Activated CD4-positive, alpha-beta T cell treated with anti-CD3 and anti-CD28 coated beads, Interleukin-2, amount 50 U/mL, for 48 hours (primary cell): ENCODE measurements at regions not wholly inside any gene's neighbourhood (a gene's known extent, or its start where the extent isn't known, plus 50 kb on each side); places are given as distances from the start of the nearest gene placed in this dataset.

Experiments
- DNase-seq, 2 experiments: peaks; one replicate each; pipeline ENCODE4 v3.0.0-alpha.2; 2020

- DNase-seq, result no peak
Measured at GRCh38 chr3:132196113-132196512, 121.1 kb upstream of the ACP3 start.

- DNase-seq, result no peak
Measured at GRCh38 chr3:132198516-132198915, 118.7 kb upstream of the ACP3 start.

- no peak for DNase-seq
Measured at GRCh38 chr3:132199451-132199850, 117.8 kb upstream of the ACP3 start.

GRCh38 chr3:132202586-132202985, 114.6 kb upstream of the ACP3 start:
- no peak for DNase-seq

- DNase-seq, result no peak
Measured at GRCh38 chr3:132203889-132204596, 113.2 kb upstream of the ACP3 start.

- no peak for DNase-seq
Measured at GRCh38 chr3:132205609-132206008, 111.6 kb upstream of the ACP3 start.

GRCh38 chr3:132209855-132210254, 107.4 kb upstream of the ACP3 start:
- DNase-seq, result no peak

GRCh38 chr3:132210476-132211346, 106.5 kb upstream of the ACP3 start:
- peak; percentile 9 to 33 for DNase-seq

- DNase-seq, result no peak
Measured at GRCh38 chr3:132211896-132212295, 105.3 kb upstream of the ACP3 start.

GRCh38 chr3:132218817-132219755, 98.1 kb upstream of the ACP3 start:
- no peak for DNase-seq

- DNase-seq, result no peak
Measured at GRCh38 chr3:132220986-132221385, 96.2 kb upstream of the ACP3 start.

- DNase-seq, result no peak
Measured at GRCh38 chr3:132222868-132223538, 94.2 kb upstream of the ACP3 start.

- no peak for DNase-seq
Measured at GRCh38 chr3:132225664-132226063, 91.5 kb upstream of the ACP3 start.

- no peak for DNase-seq
Measured at GRCh38 chr3:132228923-132229322, 88.3 kb upstream of the ACP3 start.

- no peak for DNase-seq
Measured at GRCh38 chr3:132229641-132230040, 87.6 kb upstream of the ACP3 start.

- no peak for DNase-seq
Measured at GRCh38 chr3:132230156-132231000, 86.8 kb upstream of the ACP3 start.

GRCh38 chr3:132231633-132232032, 85.6 kb upstream of the ACP3 start:
- DNase-seq, result no peak

GRCh38 chr3:132232231-132232792, 84.9 kb upstream of the ACP3 start:
- no peak for DNase-seq

- no peak for DNase-seq
Measured at GRCh38 chr3:132236701-132237651, 80.2 kb upstream of the ACP3 start.

- DNase-seq, result no peak
Measured at GRCh38 chr3:132237652-132238032, 79.6 kb upstream of the ACP3 start.
